ENCODE measurements at regions not wholly inside any gene's neighbourhood (a gene's known extent, or its start where the extent isn't known, plus 50 kb on each side); places are given as distances from the start of the nearest gene placed in this dataset.
A peak's percentile ranks its signal among the peaks of the same experiment; 100 is the strongest.

GRCh38 chr10:50992356-50992901, 81.9 kb upstream of the PRKG1 start:
- Histone ChIP-seq H3K79me2 (ENCODE audit: low read length) (no peaks in the 10 kb centered on the region), H3K9me2 (replicated peaks; ENCODE audit: low read length) (no peaks in the 10 kb centered on the region), H3K27me3 (ENCODE audit: low read length) (peaks cover 62% of the 10 kb centered on the region), H3K4me2 (ENCODE audit: low read length) (no peak overlapping the region), H3K4me1 (ENCODE audit: insufficient read depth, low read length) (peaks cover 18% of the 10 kb centered on the region), H4K20me1 (ENCODE audit: low read length) (no peaks in the 10 kb centered on the region), H3K4me3 (ENCODE audit: low read length) (no peak overlapping the region), H3K9ac (ENCODE audit: low read length) (no peak overlapping the region), H2AFZ (ENCODE audit: low read length) (no peak overlapping the region), H3F3A (ENCODE audit: low read length, unreplicated experiment) (no peaks in the 10 kb centered on the region), H3K27ac (ENCODE audit: low read length) (no peak overlapping the region), H3K36me3 (ENCODE audit: low read depth, low read length) (no peaks in the 10 kb centered on the region), H3K9me3 (ENCODE audit: low read length) (no peaks in the 10 kb centered on the region)
- DNase-seq (peak; percentile 14), ATAC-seq (no peak)
- TF ChIP-seq EZH2phosphoT487 (IDR thresholded peaks at IDR 0.05; ENCODE audit: borderline replicate concordance, low read length) (peak; percentile 10; the same call in 1 of the 2 replicates), EZH2 (IDR thresholded peaks at IDR 0.05; ENCODE audit: low read length, unreplicated experiment) (no peak)
- POLR2A ChIA-PET (ENCODE audit: unreplicated experiment) = no interaction called here
- intact Hi-C loops (cut with micrococcal nuclease) = no loop called here
- no TSS peak for BruUV-seq (replicated peaks)
- CTCF ChIA-PET = no interaction called here

GRCh38 chr10:50992972-50993766, 81.1 kb upstream of the PRKG1 start:
- H3K4me3 ChIP-seq (ENCODE audit: low read length) = no peak overlapping the region
- H3K9me3 ChIP-seq (ENCODE audit: low read length) = no peaks in the 10 kb centered on the region
- H3K4me2 ChIP-seq (ENCODE audit: low read length) = peak overlapping the region; percentile 5
- DNase-seq (peak; percentile 17), ATAC-seq (no peak)
- no peaks in the 10 kb centered on the region for H3K36me3 ChIP-seq (ENCODE audit: low read depth, low read length)
- peaks cover 18% of the 10 kb centered on the region for H3K4me1 ChIP-seq (ENCODE audit: insufficient read depth, low read length)
- no peaks in the 10 kb centered on the region for H4K20me1 ChIP-seq (ENCODE audit: low read length)
- intact Hi-C loops (cut with micrococcal nuclease) = no loop called here
- H3K9me2 ChIP-seq (replicated peaks; ENCODE audit: low read length) = no peaks in the 10 kb centered on the region
- no peaks in the 10 kb centered on the region for H3K79me2 ChIP-seq (ENCODE audit: low read length)
- BruUV-seq (replicated peaks) = no TSS peak
- H3K27ac ChIP-seq (ENCODE audit: low read length) = no peak overlapping the region
- no peak overlapping the region for H3K9ac ChIP-seq (ENCODE audit: low read length)
- H3F3A ChIP-seq (ENCODE audit: low read length, unreplicated experiment) = no peaks in the 10 kb centered on the region
- TF ChIP-seq EZH2phosphoT487 (IDR thresholded peaks at IDR 0.05; ENCODE audit: borderline replicate concordance, low read length) (no peak), EZH2 (IDR thresholded peaks at IDR 0.05; ENCODE audit: low read length, unreplicated experiment) (no peak)
- TF ChIP-seq, protein P1, sequence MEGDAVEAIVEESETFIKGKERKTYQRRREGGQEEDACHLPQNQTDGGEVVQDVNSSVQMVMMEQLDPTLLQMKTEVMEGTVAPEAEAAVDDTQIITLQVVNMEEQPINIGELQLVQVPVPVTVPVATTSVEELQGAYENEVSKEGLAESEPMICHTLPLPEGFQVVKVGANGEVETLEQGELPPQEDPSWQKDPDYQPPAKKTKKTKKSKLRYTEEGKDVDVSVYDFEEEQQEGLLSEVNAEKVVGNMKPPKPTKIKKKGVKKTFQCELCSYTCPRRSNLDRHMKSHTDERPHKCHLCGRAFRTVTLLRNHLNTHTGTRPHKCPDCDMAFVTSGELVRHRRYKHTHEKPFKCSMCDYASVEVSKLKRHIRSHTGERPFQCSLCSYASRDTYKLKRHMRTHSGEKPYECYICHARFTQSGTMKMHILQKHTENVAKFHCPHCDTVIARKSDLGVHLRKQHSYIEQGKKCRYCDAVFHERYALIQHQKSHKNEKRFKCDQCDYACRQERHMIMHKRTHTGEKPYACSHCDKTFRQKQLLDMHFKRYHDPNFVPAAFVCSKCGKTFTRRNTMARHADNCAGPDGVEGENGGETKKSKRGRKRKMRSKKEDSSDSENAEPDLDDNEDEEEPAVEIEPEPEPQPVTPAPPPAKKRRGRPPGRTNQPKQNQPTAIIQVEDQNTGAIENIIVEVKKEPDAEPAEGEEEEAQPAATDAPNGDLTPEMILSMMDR (conservative IDR thresholded peaks at IDR 0.05; ENCODE audit: low read depth, low read length) = no peak
- ChIA-PET POLR2A (ENCODE audit: unreplicated experiment) (no interaction called here), CTCF (no interaction called here)
- no peak overlapping the region for H2AFZ ChIP-seq (ENCODE audit: low read length)
- peaks cover 65% of the 10 kb centered on the region for H3K27me3 ChIP-seq (ENCODE audit: low read length)

- CTCF ChIA-PET = interaction anchor here (0.5 kb wide), 1 partner anchor 674 kb away, joined by 4 read pairs; no protein-coding TSS in a partner anchor
- Histone ChIP-seq H3F3A (ENCODE audit: low read length, unreplicated experiment) (no peaks in the 10 kb centered on the region), H3K4me3 (ENCODE audit: low read length) (no peak overlapping the region), H3K9me2 (replicated peaks; ENCODE audit: low read length) (no peaks in the 10 kb centered on the region), H3K4me2 (ENCODE audit: low read length) (peak overlapping the region; percentile 5), H3K9me3 (ENCODE audit: low read length) (no peaks in the 10 kb centered on the region), H3K36me3 (ENCODE audit: low read depth, low read length) (no peaks in the 10 kb centered on the region), H4K20me1 (ENCODE audit: low read length) (no peaks in the 10 kb centered on the region), H3K4me1 (ENCODE audit: insufficient read depth, low read length) (peaks cover 18% of the 10 kb centered on the region), H3K79me2 (ENCODE audit: low read length) (no peaks in the 10 kb centered on the region), H3K27ac (ENCODE audit: low read length) (no peak overlapping the region), H3K9ac (ENCODE audit: low read length) (no peak overlapping the region), H3K27me3 (ENCODE audit: low read length) (peaks cover 67% of the 10 kb centered on the region), H2AFZ (ENCODE audit: low read length) (no peak overlapping the region)
- intact Hi-C loops (cut with micrococcal nuclease) = no loop called here
- TF ChIP-seq, protein P1 (conservative IDR thresholded peaks at IDR 0.05; ENCODE audit: low read depth, low read length) = no peak
- TF ChIP-seq EZH2phosphoT487 (IDR thresholded peaks at IDR 0.05; ENCODE audit: borderline replicate concordance, low read length) (no peak), EZH2 (IDR thresholded peaks at IDR 0.05; ENCODE audit: low read length, unreplicated experiment) (no peak)
- peak; percentile 37 for ATAC-seq
- peak; percentile 85 for DNase-seq
- BruUV-seq (replicated peaks) = no TSS peak
- POLR2A ChIA-PET (ENCODE audit: unreplicated experiment) = no interaction called here
Measured at GRCh38 chr10:50993771-50994251, 80.5 kb upstream of the PRKG1 start.

Measured in PC-3 (cell line).